SK-N-SH (cell line): ENCODE measurements at regions not wholly inside any gene's neighbourhood (a gene's known extent, or its start where the extent isn't known, plus 50 kb on each side); places are given as distances from the start of the nearest gene placed in this dataset.

Source experiments
- CTCF ChIA-PET: fragments of 300-600, 350-600 bp; formaldehyde crosslinking; extraction: SDS; loops from one replicate; lab custom pipeline; 2021; lab: Yijun Ruan, JAX
- POLR2A ChIA-PET: fragments of 350-600 bp; sonication (Branson Sonifier 250); formaldehyde crosslinking; extraction: SDS; loops from one replicate; lab custom pipeline; 2020; ENCODE audit warnings: antibody characterized with exemption, inconsistent platforms; lab: Yijun Ruan, JAX
- DNase-seq: peaks from one replicate; pipeline ENCODE4 v3.0.0; 2012
- H2AFZ ChIP-seq: fragments of 200-600 bp; sonication (generic); 2 replicates; pipeline ENCODE4 v1.8.1; 2016; ENCODE audit warnings: antibody characterized with exemption, mild to moderate bottlenecking, low read depth
- H3F3A ChIP-seq: fragments of 200-600 bp; sonication (generic); replicated peaks from 2 replicates; pipeline ENCODE3; 2016; ENCODE audit warnings: antibody characterized with exemption, mild to moderate bottlenecking; ENCODE audit not compliant: insufficient read depth
- H3K27ac ChIP-seq, 2 experiments: fragments of 200-500 bp in 1 of 2; fragments of 200-600 bp in 1 of 2; sonication (Bioruptor generic) in 1 of 2; sonication (generic), shearing (Covaris generic) in 1 of 2; 2 replicates each; pipeline versions ENCODE4 v1.5.1 to v1.6.1; 2014 to 2016; ENCODE audit warnings: low read depth in 2 of 2, inconsistent platforms in 1 of 2, low read length in 1 of 2, mild to moderate bottlenecking in 1 of 2, mixed read lengths in 1 of 2
- H3K27me3 ChIP-seq: fragments of 200-600 bp; sonication (generic), shearing (Covaris generic); 2 replicates; pipeline ENCODE4 v1.6.1; 2016; ENCODE audit warnings: mixed run types; ENCODE audit not compliant: insufficient read depth
- H3K36me3 ChIP-seq, 2 experiments: fragments of 200-500 bp in 1 of 2; fragments of 200-600 bp in 1 of 2; sonication (Bioruptor generic) in 1 of 2; sonication (generic) in 1 of 2; replicated peaks in 1 of 2; 2 replicates each; pipeline versions ENCODE3 to v1.5.1; 2014 to 2016; ENCODE audit warnings: low read length in 1 of 2, mild to moderate bottlenecking in 1 of 2; ENCODE audit not compliant: insufficient read depth in 2 of 2, control insufficient read depth in 1 of 2
- H3K4me1 ChIP-seq, 2 experiments: fragments of 200-500 bp in 1 of 2; fragments of 200-600 bp in 1 of 2; sonication (Bioruptor generic) in 1 of 2; sonication (generic), shearing (Covaris generic) in 1 of 2; 2 replicates each; pipeline versions ENCODE4 v1.5.1 to v1.6.1; 2014 to 2016; ENCODE audit warnings: low read depth in 1 of 2, low read length in 1 of 2, mixed run types in 1 of 2; ENCODE audit not compliant: insufficient read depth in 2 of 2, control insufficient read depth in 1 of 2
- H3K4me2 ChIP-seq: fragments of 200-600 bp; sonication (generic), shearing (Covaris generic); 2 replicates; pipeline ENCODE4 v1.6.1; 2017; ENCODE audit warnings: mixed run types
- H3K4me3 ChIP-seq, 2 experiments: fragments of 200-500 bp in 1 of 2; fragments of 200-600 bp in 1 of 2; sonication (Bioruptor generic) in 1 of 2; sonication (generic), shearing (Covaris generic) in 1 of 2; 2 replicates each; pipeline versions ENCODE4 v1.5.1 to v1.8.1; 2014 to 2016; ENCODE audit warnings: low read depth in 2 of 2, inconsistent platforms in 1 of 2, low read length in 1 of 2, mild to moderate bottlenecking in 1 of 2, mixed read lengths in 1 of 2, moderate library complexity in 1 of 2
- H3K79me2 ChIP-seq: fragments of 200-600 bp; sonication (generic); 2 replicates; pipeline ENCODE4 v1.8.1; 2017; ENCODE audit warnings: mild to moderate bottlenecking; ENCODE audit not compliant: insufficient read depth
- H3K9ac ChIP-seq: fragments of 200-600 bp; sonication (generic); 2 replicates; pipeline ENCODE4 v1.6.1; 2017; ENCODE audit warnings: mixed run types
- H3K9me2 ChIP-seq: fragments of 200-600 bp; sonication (generic); 2 replicates; pipeline ENCODE4 v1.6.1; 2017; ENCODE audit warnings: mixed run types
- H3K9me3 ChIP-seq: fragments of 200-600 bp; sonication (generic); 2 replicates; pipeline ENCODE4 v1.6.1; 2017; ENCODE audit warnings: mixed run types, mild to moderate bottlenecking, moderate library complexity
- H4K20me1 ChIP-seq: fragments of 200-600 bp; sonication (generic); 2 replicates; pipeline ENCODE4 v1.6.1; 2017; ENCODE audit warnings: mild to moderate bottlenecking, mixed run types; ENCODE audit not compliant: insufficient read depth
- ELF1 ChIP-seq: IDR thresholded peaks from 2 replicates; pipeline ENCODE4 v1.4.0; 2012
- EP300 ChIP-seq, 2 experiments: IDR thresholded peaks; 2 replicates each; pipeline versions ENCODE4 v1.4.0 to v1.6.1; 2012; ENCODE audit warnings: borderline replicate concordance in 1 of 2, low read depth in 1 of 2, low read length in 1 of 2
- EZH2phosphoT487 ChIP-seq: fragments of 200-600 bp; sonication (generic); IDR thresholded peaks from 2 replicates; pipeline ENCODE4 v1.6.1; 2017; ENCODE audit warnings: low read depth, mixed run types, mild to moderate bottlenecking, antibody characterized with exemption, moderate library complexity, borderline replicate concordance
- FOSL2 ChIP-seq: IDR thresholded peaks from 2 replicates; pipeline ENCODE4 v1.4.0; 2012; ENCODE audit warnings: low read depth, mild to moderate bottlenecking, moderate library complexity, borderline replicate concordance
- FOXJ3 ChIP-seq: sonication (generic); formaldehyde crosslinking; IDR thresholded peaks from 2 replicates; pipeline ENCODE4 v1.5.1; 2020; ENCODE audit warnings: mild to moderate bottlenecking, missing genetic modification reagents
- FOXM1 ChIP-seq: IDR thresholded peaks from 2 replicates; pipeline ENCODE4 v1.4.0; 2012; ENCODE audit warnings: low read depth, mild to moderate bottlenecking
- GABPA ChIP-seq: IDR thresholded peaks from 2 replicates; pipeline ENCODE4 v1.4.0; 2012; ENCODE audit warnings: low read depth, mild to moderate bottlenecking
- GATA2 ChIP-seq: sonication (generic); formaldehyde crosslinking; IDR thresholded peaks from 2 replicates; pipeline ENCODE4 v1.5.0; 2020; ENCODE audit warnings: mild to moderate bottlenecking, missing genetic modification reagents
- JUND ChIP-seq: IDR thresholded peaks from 2 replicates; pipeline ENCODE4 v1.4.0; 2012
- NRF1 ChIP-seq: IDR thresholded peaks from 2 replicates; pipeline ENCODE4 v1.6.1; 2012; ENCODE audit warnings: low read depth, mild to moderate bottlenecking, low read length
- PBX3 ChIP-seq: IDR thresholded peaks from 2 replicates; pipeline ENCODE4; 2012
- RAD21 ChIP-seq: IDR thresholded peaks from 2 replicates; pipeline ENCODE4 v1.6.1; 2012; ENCODE audit warnings: mild to moderate bottlenecking, low read length
- RCOR1 ChIP-seq: fragments of 150-350 bp; IDR thresholded peaks from 2 replicates; pipeline ENCODE4 v1.6.1; 2017; ENCODE audit warnings: antibody characterized with exemption, low read length
- RXRA ChIP-seq: IDR thresholded peaks from 2 replicates; pipeline ENCODE4 v1.4.0; 2012; ENCODE audit warnings: low read depth, mild to moderate bottlenecking, borderline replicate concordance
- SMC3 ChIP-seq: IDR thresholded peaks from 2 replicates; pipeline ENCODE4 v1.6.1; 2012; ENCODE audit warnings: low read depth, low read length, improper control_type of control experiment
- YY1 ChIP-seq: IDR thresholded peaks from 2 replicates; pipeline ENCODE4 v1.4.0; 2012; ENCODE audit warnings: low read depth, mild to moderate bottlenecking
- WGBS: methylation state at CpG from one replicate; pipeline ENCODE4 v1.1.6; 2017; ENCODE audit warnings: low lambda C conversion rate; 5-methylcytosine and 5-hydroxymethylcytosine counted together
- TF ChIP-seq, protein P1 (sequence below): IDR thresholded peaks from 2 replicates; pipeline ENCODE4 v1.4.0; 2012; ENCODE audit warnings: low read depth, borderline replicate concordance
- TF ChIP-seq, protein P2 (sequence below): IDR thresholded peaks from 2 replicates; pipeline ENCODE4 v1.4.0; 2012; ENCODE audit warnings: low read depth
- TF ChIP-seq, protein P3 (sequence below): IDR thresholded peaks from 2 replicates; pipeline ENCODE4 v1.4.0; 2012; ENCODE audit warnings: low read depth, borderline replicate concordance
- TF ChIP-seq, protein P4 (sequence below): fragments of 200-600 bp; sonication (generic); IDR thresholded peaks from 2 replicates; pipeline ENCODE4 v1.6.1; 2017; ENCODE audit warnings: antibody characterized with exemption, mild to moderate bottlenecking, moderate library complexity

- H4K20me1 ChIP-seq = no peaks in the 10 kb centered on the region
- H3K27ac ChIP-seq = no peak overlapping the region
- H3K9me3 ChIP-seq = no peaks in the 10 kb centered on the region; the same call in 1 of the 2 replicates
- CTCF ChIA-PET = no interaction called here
- no peaks in the 10 kb centered on the region for H3K9me2 ChIP-seq
- H3K9ac ChIP-seq = no peak overlapping the region
- H3F3A ChIP-seq = no peaks in the 10 kb centered on the region
- no peaks in the 10 kb centered on the region for H3K4me1 ChIP-seq
- POLR2A ChIA-PET = no interaction called here
- H3K79me2 ChIP-seq = no peaks in the 10 kb centered on the region
- WGBS = 50% methylated on average over 2 of the region's 2 CpGs
- TF ChIP-seq EZH2phosphoT487 = no peak
- TF ChIP-seq FOXM1 = no peak
- TF ChIP-seq GABPA = no peak
- TF ChIP-seq FOXJ3 (CRISPR knock-in tag) = no peak
- TF ChIP-seq PBX3 = no peak
- TF ChIP-seq, protein P1, sequence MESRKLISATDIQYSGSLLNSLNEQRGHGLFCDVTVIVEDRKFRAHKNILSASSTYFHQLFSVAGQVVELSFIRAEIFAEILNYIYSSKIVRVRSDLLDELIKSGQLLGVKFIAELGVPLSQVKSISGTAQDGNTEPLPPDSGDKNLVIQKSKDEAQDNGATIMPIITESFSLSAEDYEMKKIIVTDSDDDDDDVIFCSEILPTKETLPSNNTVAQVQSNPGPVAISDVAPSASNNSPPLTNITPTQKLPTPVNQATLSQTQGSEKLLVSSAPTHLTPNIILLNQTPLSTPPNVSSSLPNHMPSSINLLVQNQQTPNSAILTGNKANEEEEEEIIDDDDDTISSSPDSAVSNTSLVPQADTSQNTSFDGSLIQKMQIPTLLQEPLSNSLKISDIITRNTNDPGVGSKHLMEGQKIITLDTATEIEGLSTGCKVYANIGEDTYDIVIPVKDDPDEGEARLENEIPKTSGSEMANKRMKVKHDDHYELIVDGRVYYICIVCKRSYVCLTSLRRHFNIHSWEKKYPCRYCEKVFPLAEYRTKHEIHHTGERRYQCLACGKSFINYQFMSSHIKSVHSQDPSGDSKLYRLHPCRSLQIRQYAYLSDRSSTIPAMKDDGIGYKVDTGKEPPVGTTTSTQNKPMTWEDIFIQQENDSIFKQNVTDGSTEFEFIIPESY = no peak
- TF ChIP-seq FOSL2 = no peak
- TF ChIP-seq GATA2 (CRISPR knock-in tag) = no peak
- TF ChIP-seq, protein P2, sequence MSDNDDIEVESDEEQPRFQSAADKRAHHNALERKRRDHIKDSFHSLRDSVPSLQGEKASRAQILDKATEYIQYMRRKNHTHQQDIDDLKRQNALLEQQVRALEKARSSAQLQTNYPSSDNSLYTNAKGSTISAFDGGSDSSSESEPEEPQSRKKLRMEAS = no peak
- TF ChIP-seq, protein P3, sequence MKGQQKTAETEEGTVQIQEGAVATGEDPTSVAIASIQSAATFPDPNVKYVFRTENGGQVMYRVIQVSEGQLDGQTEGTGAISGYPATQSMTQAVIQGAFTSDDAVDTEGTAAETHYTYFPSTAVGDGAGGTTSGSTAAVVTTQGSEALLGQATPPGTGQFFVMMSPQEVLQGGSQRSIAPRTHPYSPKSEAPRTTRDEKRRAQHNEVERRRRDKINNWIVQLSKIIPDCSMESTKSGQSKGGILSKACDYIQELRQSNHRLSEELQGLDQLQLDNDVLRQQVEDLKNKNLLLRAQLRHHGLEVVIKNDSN = no peak
- no peak for TF ChIP-seq YY1
- TF ChIP-seq, protein P4, sequence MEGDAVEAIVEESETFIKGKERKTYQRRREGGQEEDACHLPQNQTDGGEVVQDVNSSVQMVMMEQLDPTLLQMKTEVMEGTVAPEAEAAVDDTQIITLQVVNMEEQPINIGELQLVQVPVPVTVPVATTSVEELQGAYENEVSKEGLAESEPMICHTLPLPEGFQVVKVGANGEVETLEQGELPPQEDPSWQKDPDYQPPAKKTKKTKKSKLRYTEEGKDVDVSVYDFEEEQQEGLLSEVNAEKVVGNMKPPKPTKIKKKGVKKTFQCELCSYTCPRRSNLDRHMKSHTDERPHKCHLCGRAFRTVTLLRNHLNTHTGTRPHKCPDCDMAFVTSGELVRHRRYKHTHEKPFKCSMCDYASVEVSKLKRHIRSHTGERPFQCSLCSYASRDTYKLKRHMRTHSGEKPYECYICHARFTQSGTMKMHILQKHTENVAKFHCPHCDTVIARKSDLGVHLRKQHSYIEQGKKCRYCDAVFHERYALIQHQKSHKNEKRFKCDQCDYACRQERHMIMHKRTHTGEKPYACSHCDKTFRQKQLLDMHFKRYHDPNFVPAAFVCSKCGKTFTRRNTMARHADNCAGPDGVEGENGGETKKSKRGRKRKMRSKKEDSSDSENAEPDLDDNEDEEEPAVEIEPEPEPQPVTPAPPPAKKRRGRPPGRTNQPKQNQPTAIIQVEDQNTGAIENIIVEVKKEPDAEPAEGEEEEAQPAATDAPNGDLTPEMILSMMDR = no peak
- TF ChIP-seq SMC3 = no peak
- no peak for TF ChIP-seq EP300 (IDR thresholded peaks at IDR 0.05; ENCODE audit: borderline replicate concordance in 1 of 2, low read depth in 1 of 2, low read length in 1 of 2)
- TF ChIP-seq RCOR1 = no peak
- no peak for TF ChIP-seq RXRA
- TF ChIP-seq NRF1 = no peak
- TF ChIP-seq RAD21 = no peak
- no peak for TF ChIP-seq ELF1
- TF ChIP-seq JUND = no peak
- no peak overlapping the region for H3K4me2 ChIP-seq
- H2AFZ ChIP-seq = no peak overlapping the region
- H3K4me3 ChIP-seq = no peak overlapping the region
- no peaks in the 10 kb centered on the region for H3K36me3 ChIP-seq
- no peak for DNase-seq
- H3K27me3 ChIP-seq = no peaks in the 10 kb centered on the region
These were observed 326.7 kb downstream of the BRD1 start for GRCh38 chr22:49500942-49501395.
